Neutrophil (primary cell): ENCODE measurements at regions not wholly inside any gene's neighbourhood (a gene's known extent, or its start where the extent isn't known, plus 50 kb on each side); places are given as distances from the start of the nearest gene placed in this dataset.
"Not testable (repeated sequence)": the region's sequence is repeated elsewhere in the genome, so short reads cannot be mapped to it uniquely, and the experiment has no call there.

Experiments
- H3K27ac ChIP-seq: fragments of 200-600 bp; sonication (generic); 2 replicates; pipeline ENCODE4 v1.5.1; 2016; ENCODE audit warnings: mild to moderate bottlenecking, moderate library complexity
- H3K27me3 ChIP-seq: fragments of 200-600 bp; sonication (generic); 2 replicates; pipeline ENCODE4 v1.6.0; 2016; ENCODE audit warnings: mild to moderate bottlenecking
- H3K36me3 ChIP-seq: fragments of 200-600 bp; sonication (generic); 2 replicates; pipeline ENCODE4 v1.5.1; 2017
- H3K4me1 ChIP-seq, 2 experiments: fragments of 200-600 bp in 1 of 2; sonication (generic) in 1 of 2; 1 replicate in 1 of 2; 2 replicates in 1 of 2; pipeline versions ENCODE4 v1.5.1 to v1.6.1; 2013 to 2016; ENCODE audit warnings: low read depth in 1 of 2, low read length in 1 of 2, mild to moderate bottlenecking in 1 of 2, moderate library complexity in 1 of 2; ENCODE audit not compliant: control insufficient read depth in 1 of 2, insufficient read depth in 1 of 2
- H3K4me3 ChIP-seq, 2 experiments: fragments of 200-600 bp in 1 of 2; sonication (generic) in 1 of 2; 1 replicate in 1 of 2; 2 replicates in 1 of 2; pipeline ENCODE4 v1.5.1; 2013 to 2016; ENCODE audit warnings: low read depth in 1 of 2, low read length in 1 of 2, mild to moderate bottlenecking in 1 of 2, moderate library complexity in 1 of 2
- H3K9me3 ChIP-seq: fragments of 200-600 bp; sonication (generic); 2 replicates; pipeline ENCODE4 v1.5.1; 2016
- CTCF ChIP-seq: fragments of 200-600 bp; sonication (generic); IDR thresholded peaks from 2 replicates; pipeline ENCODE4 v1.5.1; 2016; ENCODE audit warnings: antibody characterized with exemption

GRCh38 chr18:30684825-30685481 lies 357.6 kb downstream of the DSC3 start:
- H3K27me3 ChIP-seq, result no peaks in the 10 kb centered on the region
- H3K36me3 ChIP-seq, result no peaks in the 10 kb centered on the region
- H3K9me3 ChIP-seq, result no peaks in the 10 kb centered on the region
- H3K27ac ChIP-seq, result no peak overlapping the region
- no peak overlapping the region for H3K4me3 ChIP-seq
- H3K4me1 ChIP-seq, result no peaks in the 10 kb centered on the region
- no peak for TF ChIP-seq CTCF

- Histone ChIP-seq H3K27ac (no peak overlapping the region), H3K27me3 (no peaks in the 10 kb centered on the region), H3K36me3 (no peaks in the 10 kb centered on the region), H3K4me3 (no peak overlapping the region), H3K4me1 (no peaks in the 10 kb centered on the region), H3K9me3 (no peaks in the 10 kb centered on the region)
- TF ChIP-seq CTCF, result no peak
Measured at GRCh38 chr18:30683836-30684235, 358.7 kb downstream of the DSC3 start.

GRCh38 chr18:30682672-30683071 lies 359.9 kb downstream of the DSC3 start:
- no peaks in the 10 kb centered on the region for H3K36me3 ChIP-seq
- no peak for TF ChIP-seq CTCF
- H3K9me3 ChIP-seq, result no peaks in the 10 kb centered on the region
- no peaks in the 10 kb centered on the region for H3K4me1 ChIP-seq
- H3K4me3 ChIP-seq, result no peak overlapping the region
- no peaks in the 10 kb centered on the region for H3K27me3 ChIP-seq
- H3K27ac ChIP-seq, result no peak overlapping the region

- no peaks in the 10 kb centered on the region for H3K27me3 ChIP-seq
- no peaks in the 10 kb centered on the region for H3K9me3 ChIP-seq
- no peak overlapping the region for H3K27ac ChIP-seq
- H3K36me3 ChIP-seq, result no peaks in the 10 kb centered on the region
- no peak overlapping the region for H3K4me3 ChIP-seq
- H3K4me1 ChIP-seq, result no peaks in the 10 kb centered on the region
- TF ChIP-seq CTCF, result no peak
Measured at GRCh38 chr18:30679285-30679930, 363.1 kb downstream of the DSC3 start.

GRCh38 chr18:30677813-30678212 lies 364.7 kb downstream of the DSC3 start:
- not testable (repeated sequence) for H3K36me3 ChIP-seq, H3K27me3 ChIP-seq, H3K4me1 ChIP-seq, H3K4me3 ChIP-seq, H3K9me3 ChIP-seq, H3K27ac ChIP-seq

- Histone ChIP-seq H3K4me1 (no peaks in the 10 kb centered on the region), H3K27me3 (no peaks in the 10 kb centered on the region), H3K9me3 (no peaks in the 10 kb centered on the region), H3K4me3 (no peak overlapping the region), H3K27ac (no peak overlapping the region), H3K36me3 (no peaks in the 10 kb centered on the region)
- no peak for TF ChIP-seq CTCF
Measured at GRCh38 chr18:30676053-30676480, 366.5 kb downstream of the DSC3 start.
